Chondrocyte (in vitro differentiated cells): ENCODE measurements at regions not wholly inside any gene's neighbourhood (a gene's known extent, or its start where the extent isn't known, plus 50 kb on each side); places are given as distances from the start of the nearest gene placed in this dataset.
"Not testable (repeated sequence)": the region's sequence is repeated elsewhere in the genome, so short reads cannot be mapped to it uniquely, and the experiment has no call there.

Experiments used
- DNase-seq: peaks from one replicate; pipeline ENCODE4 v3.0.0; 2021; ENCODE audit warnings: mixed read lengths, low spot score
- H3K27ac Mint-ChIP-seq: one replicate; pipeline ENCODE4 v1.8.0; 2021; ENCODE audit warnings: mild to moderate bottlenecking, moderate library complexity, mixed read lengths; ENCODE audit not compliant: unreplicated experiment
- H3K27me3 Mint-ChIP-seq: 2 replicates; pipeline ENCODE4 v1.8.0; 2021; ENCODE audit warnings: low read depth, mixed read lengths
- H3K36me3 Mint-ChIP-seq: 2 replicates; pipeline ENCODE4 v1.8.0; 2021; ENCODE audit warnings: low read depth, mixed read lengths
- H3K4me1 Mint-ChIP-seq: 2 replicates; pipeline ENCODE4 v1.8.0; 2021; ENCODE audit warnings: low read depth, mild to moderate bottlenecking, mixed read lengths
- H3K4me3 Mint-ChIP-seq: one replicate; pipeline ENCODE4 v1.8.0; 2021; ENCODE audit warnings: mild to moderate bottlenecking, moderate library complexity, mixed read lengths; ENCODE audit not compliant: unreplicated experiment
- H3K9me3 Mint-ChIP-seq: 2 replicates; pipeline ENCODE4 v1.8.0; 2021; ENCODE audit warnings: low read depth, mixed read lengths
- CTCF ChIP-seq: fragments of 200-600 bp; sonication (generic); IDR thresholded peaks from 2 replicates; pipeline ENCODE4 v1.5.0; 2021; ENCODE audit warnings: antibody characterized with exemption, mild to moderate bottlenecking, moderate library complexity

- Mint-ChIP-seq H3K27me3 (no peaks in the 10 kb centered on the region), H3K4me3 (no peak overlapping the region), H3K36me3 (peaks cover 1% of the 10 kb centered on the region), H3K27ac (no peak overlapping the region), H3K4me1 (no peaks in the 10 kb centered on the region), H3K9me3 (peaks cover 71% of the 10 kb centered on the region)
- no peak for TF ChIP-seq CTCF
- no peak for DNase-seq
These were observed 916.4 kb downstream of the TMTC2 start for GRCh38 chr12:83603106-83603505.

DNA sequence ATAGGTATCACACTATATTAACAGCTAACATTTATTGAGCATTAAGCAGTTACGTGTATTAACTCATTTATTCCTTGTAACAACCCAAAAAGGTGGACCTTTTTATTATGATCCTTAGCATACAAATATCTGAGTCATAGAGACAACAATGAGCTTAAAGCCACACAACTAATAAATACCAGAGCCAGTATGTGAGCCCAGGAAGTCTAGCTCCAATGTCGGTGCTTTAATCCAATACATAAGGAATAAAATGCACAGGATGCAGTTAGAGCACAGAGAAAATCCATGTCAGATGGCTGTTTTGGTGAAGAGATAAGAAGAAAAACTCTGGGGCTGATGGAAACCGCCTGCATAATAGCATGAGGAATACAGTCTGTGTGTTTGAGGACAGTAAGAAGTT lies 888.6 kb downstream of the TMTC2 start:
- Mint-ChIP-seq H3K4me3 (no peak overlapping the region), H3K27ac (no peak overlapping the region), H3K9me3 (peaks cover 10% of the 10 kb centered on the region), H3K4me1 (no peaks in the 10 kb centered on the region), H3K36me3 (no peaks in the 10 kb centered on the region), H3K27me3 (no peaks in the 10 kb centered on the region)
- TF ChIP-seq CTCF: no peak
- DNase-seq: no peak

- Mint-ChIP-seq H3K36me3 (no peaks in the 10 kb centered on the region), H3K27me3 (no peaks in the 10 kb centered on the region), H3K9me3 (peaks cover 19% of the 10 kb centered on the region), H3K4me3 (no peak overlapping the region), H3K27ac (no peak overlapping the region), H3K4me1 (no peaks in the 10 kb centered on the region)
- DNase-seq: no peak
- TF ChIP-seq CTCF: no peak
These were observed 887.4 kb downstream of the TMTC2 start for GRCh38 chr12:83574142-83574541.

GRCh38 chr12:83573671-83574070 lies 887.0 kb downstream of the TMTC2 start:
- DNase-seq: no peak
- Mint-ChIP-seq H3K4me3 (no peak overlapping the region), H3K27me3 (no peaks in the 10 kb centered on the region), H3K4me1 (no peaks in the 10 kb centered on the region), H3K36me3 (no peaks in the 10 kb centered on the region), H3K27ac (no peak overlapping the region), H3K9me3 (peaks cover 23% of the 10 kb centered on the region)
- TF ChIP-seq CTCF: no peak

DNA sequence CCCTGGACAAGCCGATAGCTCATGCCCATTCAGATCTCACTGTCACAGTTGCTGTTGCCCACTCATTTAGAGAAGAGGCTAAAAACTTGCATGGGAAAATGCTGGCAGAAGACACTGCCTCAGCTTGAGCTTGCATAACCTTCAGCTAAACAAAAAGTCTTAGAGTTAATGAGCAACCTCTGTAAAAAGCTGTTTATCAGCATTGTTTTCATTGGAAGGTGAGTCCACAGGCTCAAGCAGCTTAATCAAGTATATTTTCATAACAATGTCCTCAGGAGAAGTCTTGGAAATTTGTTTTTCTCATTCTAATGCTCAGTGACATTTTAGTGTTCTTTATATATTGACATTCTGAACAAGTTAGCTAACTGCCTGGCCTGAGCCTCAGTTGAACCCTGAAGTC lies 872.9 kb downstream of the TMTC2 start:
- H3K9me3 Mint-ChIP-seq: peaks cover 10% of the 10 kb centered on the region
- H3K36me3 Mint-ChIP-seq: no peaks in the 10 kb centered on the region
- no peaks in the 10 kb centered on the region for H3K4me1 Mint-ChIP-seq
- TF ChIP-seq CTCF: no peak
- H3K27ac Mint-ChIP-seq: no peak overlapping the region
- H3K27me3 Mint-ChIP-seq: no peaks in the 10 kb centered on the region
- no peak for DNase-seq
- no peak overlapping the region for H3K4me3 Mint-ChIP-seq

- H3K27me3 Mint-ChIP-seq, H3K27ac Mint-ChIP-seq, H3K36me3 Mint-ChIP-seq, H3K4me3 Mint-ChIP-seq, DNase-seq, H3K4me1 Mint-ChIP-seq: not testable (repeated sequence)
- H3K9me3 Mint-ChIP-seq: peaks cover 30% of the 10 kb centered on the region
These were observed 869.3 kb downstream of the TMTC2 start for GRCh38 chr12:83556040-83556439.
